Activated T-cell treated with anti-CD3 and anti-CD28 coated beads for 48 hours (primary cell): ENCODE measurements at regions not wholly inside any gene's neighbourhood (a gene's known extent, or its start where the extent isn't known, plus 50 kb on each side); places are given as distances from the start of the nearest gene placed in this dataset.
"Not testable (repeated sequence)": the region's sequence is repeated elsewhere in the genome, so short reads cannot be mapped to it uniquely, and the experiment has no call there.

Experiments used
- DNase-seq: peaks from one replicate; pipeline ENCODE4 v3.0.0-alpha.2; 2020; ENCODE audit warnings: low read depth

DNA sequence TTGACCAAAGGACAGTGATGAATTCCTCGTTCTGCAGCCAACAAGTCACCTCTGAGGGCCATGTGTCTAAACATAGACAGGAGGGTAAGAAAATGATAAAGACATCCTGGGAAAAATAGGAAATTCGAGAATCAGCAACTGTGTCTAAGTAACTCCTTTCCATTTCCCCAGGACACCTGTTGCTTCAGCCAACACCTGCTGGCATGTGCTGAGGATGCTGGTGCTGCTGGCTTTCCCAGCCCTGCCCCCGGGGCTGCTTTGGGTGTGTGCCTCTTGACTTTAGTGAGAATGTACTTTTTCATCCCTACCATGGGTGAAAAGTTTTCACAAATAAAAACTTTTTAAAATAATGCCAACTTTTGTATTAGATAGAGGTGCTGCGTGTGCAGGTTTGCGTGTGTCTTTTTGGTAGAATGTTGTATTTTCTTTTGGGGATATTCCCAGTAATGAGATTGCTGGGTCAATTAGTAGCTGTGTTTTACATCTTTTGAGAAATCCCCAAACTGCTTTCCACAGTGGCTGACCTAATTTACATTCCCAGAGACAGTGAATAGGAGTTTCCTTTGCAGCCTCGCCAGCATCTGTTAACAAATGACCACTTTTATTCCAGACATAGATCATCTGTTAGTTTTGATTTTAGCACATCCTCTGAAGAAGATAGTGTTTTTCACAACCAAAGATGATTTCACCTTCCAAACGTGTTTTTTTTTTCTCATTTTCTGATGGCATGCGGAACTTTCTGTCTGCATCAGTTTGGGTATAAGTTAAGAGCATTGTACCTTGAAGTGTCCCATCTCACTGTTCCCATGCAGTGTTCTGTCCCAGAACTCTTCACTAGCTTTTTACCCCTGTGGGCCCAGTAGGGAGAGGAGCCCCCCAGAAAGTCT lies 104.2 kb upstream of the ACBD5 start:
- no peak for DNase-seq

DNA sequence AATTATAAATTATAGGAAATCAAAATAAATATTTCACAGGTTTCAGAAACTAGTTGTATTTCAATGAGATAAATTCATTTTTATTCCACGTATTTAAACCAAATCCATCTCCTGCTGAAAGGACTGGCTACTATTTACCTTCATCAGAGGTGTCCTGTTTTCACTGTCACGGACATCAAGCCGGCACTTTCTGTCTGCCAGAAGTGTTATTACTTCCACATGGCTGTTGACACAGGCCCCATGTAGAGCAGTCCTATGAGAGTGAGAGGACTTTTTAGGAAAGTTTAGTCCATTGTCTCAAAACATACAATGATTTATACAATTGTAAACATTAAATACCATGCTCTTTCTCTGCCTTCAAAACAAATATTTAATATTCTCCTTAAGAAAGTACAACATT lies 100.4 kb upstream of the ACBD5 start:
- DNase-seq: no peak

DNA sequence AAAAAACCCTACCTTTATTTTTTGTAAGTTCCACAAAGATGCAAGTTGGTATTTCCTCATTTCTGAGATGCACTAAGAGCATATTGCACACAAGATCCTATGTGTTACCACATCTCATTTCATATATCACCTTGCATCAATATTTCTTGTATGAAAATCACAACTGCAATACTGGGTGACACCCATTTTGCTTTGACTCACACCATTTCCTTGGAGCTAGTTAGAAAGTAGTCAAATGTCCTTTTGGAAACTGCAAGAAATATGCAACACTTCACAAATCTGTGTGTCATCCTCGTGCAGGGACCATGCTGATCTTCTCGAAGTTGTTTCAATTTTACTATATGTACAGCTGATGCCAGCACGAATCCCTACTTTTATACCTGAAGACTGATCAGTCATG lies 94.6 kb upstream of the ACBD5 start:
- not testable (repeated sequence) for DNase-seq

DNA sequence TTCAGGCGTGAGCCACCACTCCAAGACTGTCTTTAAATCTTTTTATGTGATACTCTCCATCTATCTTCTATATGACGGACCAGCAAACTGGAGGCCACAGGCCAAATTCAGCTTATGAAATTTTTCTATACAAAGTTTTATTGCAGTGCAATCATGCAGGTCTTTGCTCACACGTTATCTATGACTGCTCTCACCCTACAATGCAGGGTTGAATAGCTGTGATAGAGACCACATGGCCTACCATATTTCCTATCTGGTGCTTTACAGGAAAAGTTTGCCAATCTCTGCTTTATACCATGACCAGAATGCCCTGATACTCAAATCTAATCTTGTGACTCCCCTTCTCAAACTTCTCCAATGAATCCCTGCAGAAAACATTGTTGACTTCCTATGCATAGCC lies 89.5 kb upstream of the ACBD5 start:
- no peak for DNase-seq

DNA sequence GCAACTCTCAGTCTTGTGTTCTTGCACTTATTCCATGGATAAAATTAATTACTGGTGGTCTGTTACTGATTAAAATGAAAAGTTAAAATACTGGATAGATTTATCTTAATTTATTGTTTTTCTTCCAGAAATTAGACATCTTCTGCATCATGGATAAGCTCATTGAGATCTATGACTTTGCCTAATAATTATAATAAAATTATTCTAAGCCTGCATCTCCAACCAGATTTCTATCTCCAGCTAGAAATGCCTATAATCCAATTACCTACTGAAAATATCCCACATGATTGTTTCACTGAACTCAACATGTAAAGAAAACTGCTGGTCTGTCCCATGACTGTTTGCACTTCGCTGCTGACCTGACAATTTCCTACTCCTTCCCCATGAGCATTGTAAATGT lies 88.3 kb upstream of the ACBD5 start:
- DNase-seq: no peak

DNA sequence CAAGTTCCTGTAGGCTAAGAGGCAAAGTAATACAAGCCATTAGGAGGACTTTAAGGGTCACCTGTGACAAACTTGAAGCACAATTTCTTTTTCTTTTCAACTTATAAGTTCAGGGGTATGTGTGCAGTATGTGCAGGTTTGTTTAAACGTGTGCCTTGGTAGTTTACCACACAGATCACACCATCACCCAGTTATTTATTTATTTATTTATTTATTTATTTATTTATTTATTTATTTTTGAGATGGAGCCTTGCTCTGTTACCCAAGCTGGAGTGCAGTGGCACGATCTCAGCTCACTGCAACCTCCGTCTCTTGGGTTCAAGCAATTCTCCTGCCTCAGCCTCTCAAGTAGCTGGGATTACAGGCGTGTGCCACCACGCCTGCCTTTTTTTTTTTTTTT lies 86.2 kb upstream of the ACBD5 start:
- not testable (repeated sequence) for DNase-seq

DNA sequence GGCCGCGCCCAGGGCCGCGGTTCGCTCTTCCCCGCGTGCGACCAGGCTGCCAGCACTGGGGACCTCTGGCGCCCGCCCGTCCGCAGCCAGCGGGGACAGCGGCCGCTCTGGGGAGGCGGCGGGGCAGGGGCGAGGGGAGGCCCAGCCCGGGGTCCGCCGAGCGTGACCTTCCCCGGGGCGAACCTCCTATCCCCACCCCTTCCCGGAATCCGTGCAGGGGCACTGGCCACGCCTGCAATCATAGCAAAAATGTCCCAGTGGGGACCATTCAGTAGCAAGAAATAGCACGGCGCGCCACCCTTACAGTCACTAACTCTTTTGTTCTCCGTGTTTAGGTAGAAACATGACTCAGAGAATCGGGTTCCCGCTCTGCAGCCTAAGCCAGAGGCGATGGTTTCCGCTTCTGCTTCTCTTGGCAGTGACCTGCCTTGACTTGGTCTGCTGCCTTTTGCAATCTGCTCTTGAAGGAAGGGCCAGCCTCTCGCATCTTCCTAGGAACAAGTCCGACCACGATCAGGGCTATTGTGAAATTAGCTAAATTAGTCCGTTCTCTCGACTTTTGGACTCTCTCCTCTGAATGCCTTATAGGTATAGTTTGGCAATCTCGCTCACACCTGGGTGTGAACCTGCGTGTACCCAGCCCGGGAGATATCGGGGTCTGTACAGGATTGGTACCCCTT lies 79.3 kb upstream of the ACBD5 start:
- peak; percentile 29 for DNase-seq

DNA sequence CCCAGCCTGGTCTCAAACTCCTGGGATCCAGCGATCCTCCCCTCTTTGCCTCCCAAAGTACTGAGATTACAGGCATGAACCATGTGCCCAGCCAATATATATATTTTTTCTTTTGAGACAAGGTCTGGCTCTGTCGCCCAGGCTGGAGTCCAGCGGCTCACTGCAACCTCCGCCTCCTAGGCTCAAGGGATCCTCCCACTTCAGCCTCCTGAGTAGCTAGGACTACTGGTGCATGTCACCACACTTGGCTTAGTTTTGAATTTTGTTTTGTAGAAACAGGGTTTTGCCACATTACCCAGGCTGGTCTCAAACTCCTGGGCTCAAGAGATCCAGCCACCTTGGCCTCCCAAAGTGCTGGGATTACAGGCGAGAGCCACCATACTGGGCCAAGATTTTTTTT lies 78.5 kb upstream of the ACBD5 start:
- not testable (repeated sequence) for DNase-seq

DNA sequence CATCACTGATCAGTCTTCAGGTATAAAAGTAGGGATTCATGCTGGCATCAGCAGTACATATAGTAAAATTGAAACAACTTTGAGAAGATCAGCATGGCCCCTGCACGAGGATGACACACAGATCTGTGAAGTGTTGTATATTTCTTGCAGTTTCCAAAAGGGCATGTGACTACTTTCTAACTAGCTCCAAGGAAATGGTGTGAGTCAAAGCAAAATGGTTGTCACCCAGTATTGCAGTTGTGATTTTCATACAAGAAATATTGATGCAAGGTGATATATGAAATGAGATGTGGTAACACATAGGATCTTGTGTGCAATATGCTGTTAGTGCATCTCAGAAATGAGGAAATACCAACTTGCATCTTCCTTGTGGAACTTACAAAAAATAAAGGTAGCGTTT lies 74.5 kb upstream of the ACBD5 start:
- peak; percentile 9 for DNase-seq

DNA sequence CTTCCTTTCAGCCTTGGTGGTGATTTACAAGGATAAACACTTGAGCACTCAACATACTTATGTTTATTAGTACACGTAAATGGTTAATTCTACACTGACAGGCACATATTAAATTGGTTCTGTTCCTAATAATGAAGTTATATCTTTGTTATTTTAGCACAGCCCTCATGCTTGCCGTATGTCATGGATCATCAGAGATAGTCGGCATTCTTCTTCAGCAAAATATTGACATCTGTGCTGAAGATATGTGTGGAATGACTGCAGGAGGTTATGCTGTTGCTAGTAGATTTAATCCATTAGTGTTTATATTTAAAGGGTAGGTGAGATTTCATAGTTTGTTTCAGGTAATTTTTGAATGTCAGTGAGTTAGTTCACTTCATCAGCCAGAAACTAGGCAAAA lies 73.0 kb upstream of the ACBD5 start:
- DNase-seq: not testable (repeated sequence)

DNA sequence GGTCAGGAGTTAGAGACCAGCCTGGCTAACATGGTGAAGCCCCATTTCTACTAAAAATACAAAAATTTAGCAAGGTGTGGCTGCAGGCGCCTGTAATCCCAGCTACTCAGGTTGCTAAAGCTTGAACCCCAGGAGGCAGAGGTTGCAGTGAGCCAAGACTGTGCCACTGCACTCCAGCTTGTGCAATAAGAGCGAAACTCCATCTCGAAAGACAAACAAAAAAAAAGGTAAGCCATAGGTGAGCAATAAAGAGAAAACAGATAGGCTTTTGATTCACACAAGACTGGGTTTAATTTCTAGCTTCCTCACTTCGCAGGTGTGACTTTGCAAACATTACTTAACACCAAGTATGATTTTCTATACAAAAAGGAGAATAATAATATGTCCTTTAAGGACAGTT lies 72.3 kb upstream of the ACBD5 start:
- DNase-seq: no peak

DNA sequence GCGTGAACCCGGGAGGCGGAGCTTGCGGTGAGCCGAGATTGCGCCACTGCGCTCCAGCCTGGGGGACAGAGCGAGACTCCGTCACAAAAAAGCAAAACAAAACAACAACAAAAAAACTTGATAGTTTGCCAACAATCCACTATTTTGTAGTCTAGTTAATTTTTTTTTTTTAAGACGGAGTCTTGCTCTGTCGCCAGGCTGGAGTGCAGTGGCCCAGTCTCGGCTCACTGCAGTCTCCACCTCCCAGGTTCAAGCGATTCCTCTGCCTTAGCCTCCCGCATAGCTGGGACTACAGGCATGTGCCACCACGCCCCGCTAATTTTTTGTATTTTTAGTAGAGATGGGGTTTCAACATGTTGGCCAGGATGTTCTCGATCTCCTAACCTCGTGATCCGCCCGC lies 71.2 kb upstream of the ACBD5 start:
- not testable (repeated sequence) for DNase-seq

DNA sequence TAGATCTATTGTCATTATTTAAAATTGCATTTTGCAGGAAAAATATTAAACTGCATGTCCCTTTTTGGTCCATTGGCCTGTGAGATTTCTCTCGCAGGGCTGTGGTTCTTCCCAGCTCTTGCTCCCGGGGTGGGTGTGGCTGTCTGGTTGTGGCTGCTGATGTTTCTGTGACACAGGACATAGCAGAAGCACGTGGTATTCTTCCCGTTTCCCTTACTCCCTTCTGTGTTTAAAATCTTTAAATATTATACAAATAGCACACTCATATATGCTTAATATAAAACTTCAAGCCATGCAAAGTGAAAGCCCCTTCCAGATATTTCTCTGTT lies 57.9 kb upstream of the ACBD5 start:
- not testable (repeated sequence) for DNase-seq

DNA sequence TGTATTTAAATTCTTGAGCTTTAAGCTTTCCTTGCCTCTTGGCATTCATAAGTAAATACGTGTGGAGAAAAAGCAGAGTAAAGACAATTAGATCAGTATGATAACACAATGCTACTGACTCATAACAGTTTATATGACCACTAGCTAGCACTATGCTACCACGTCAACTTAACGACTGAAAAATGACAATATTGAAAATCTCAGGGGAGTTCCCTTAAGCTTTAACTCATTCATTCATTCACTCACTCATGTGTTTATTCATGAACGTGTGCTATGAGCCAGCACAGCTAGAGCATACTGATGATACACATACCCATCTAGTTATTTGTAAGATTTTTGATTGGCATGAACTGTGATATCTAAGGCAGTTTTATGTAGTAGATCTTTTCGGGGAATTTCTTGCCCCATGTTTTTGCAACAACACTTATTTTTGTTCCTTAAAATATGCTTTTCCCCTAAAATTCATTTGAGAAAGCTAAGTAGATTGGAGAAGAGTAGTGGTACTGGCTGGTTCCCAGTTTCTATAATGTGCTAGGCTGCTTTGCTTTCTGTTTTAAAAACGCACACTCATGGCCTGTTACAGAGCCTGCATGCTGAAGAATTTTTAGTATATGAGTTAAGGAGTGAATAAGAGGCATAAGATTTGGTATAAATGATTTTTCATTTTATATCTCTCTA lies 57.4 kb upstream of the ACBD5 start:
- no peak for DNase-seq

DNA sequence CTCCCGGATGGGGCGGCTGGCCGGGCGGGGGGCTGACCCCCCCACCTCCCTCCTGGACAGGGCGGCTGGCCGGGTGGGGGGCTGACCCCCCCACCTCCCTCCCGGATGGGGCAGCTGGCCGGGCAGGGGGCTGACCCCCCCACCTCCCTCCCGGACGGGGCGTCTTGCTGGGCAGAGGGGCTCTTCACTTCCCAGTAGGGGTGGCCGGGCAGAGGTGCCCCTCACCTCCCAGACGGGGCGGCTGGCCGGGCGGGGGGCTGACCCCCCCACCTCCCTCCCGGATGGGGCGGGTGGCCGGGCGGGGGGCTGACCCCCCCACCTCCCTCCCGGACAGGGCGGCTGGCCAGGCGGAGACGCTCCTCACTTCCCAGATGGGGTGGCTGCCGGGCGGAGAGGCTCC lies 55.7 kb upstream of the ACBD5 start:
- DNase-seq: not testable (repeated sequence)

DNA sequence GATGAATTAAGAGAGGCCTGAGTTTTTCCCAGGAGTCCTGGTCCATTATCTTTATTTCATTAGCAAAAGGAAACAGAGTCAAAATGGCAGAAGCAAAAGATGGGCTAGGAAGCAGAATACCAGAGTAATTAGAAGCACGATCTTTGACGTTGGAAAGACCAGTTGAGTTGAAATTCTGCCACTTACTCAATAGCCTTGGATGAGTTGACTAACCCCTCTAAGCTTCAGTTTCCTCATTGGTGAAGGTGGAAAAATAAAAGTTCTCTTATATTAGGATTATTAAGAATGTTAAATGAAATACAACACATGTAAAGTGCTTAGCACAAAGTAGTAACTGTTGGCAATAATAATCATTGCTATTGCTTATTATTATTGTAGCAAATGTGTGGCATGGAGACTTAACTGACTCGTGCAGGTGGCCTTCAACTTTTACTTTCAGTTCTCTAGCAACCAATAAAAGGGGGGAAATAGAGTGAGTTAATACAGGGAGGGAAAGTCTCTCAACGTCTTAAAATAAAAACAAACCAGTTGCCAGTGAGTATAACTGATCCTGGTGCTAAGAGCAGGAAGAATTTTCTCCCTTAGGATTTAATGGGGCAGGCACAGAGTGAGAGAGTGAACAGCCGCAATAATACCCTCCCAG lies 50.8 kb upstream of the ACBD5 start:
- DNase-seq: not testable (repeated sequence)
